H9 (cell line): ENCODE measurements at regions not wholly inside any gene's neighbourhood (a gene's known extent, or its start where the extent isn't known, plus 50 kb on each side); places are given as distances from the start of the nearest gene placed in this dataset.

Experiments used
- DNase-seq: peaks from one replicate; pipeline ENCODE4 v3.0.0-alpha.2; 2017
- H2AFZ ChIP-seq: one replicate; pipeline ENCODE4 v1.6.1; 2013; ENCODE audit warnings: mild to moderate bottlenecking, low read length, control low read depth, moderate library complexity
- H2AK5ac ChIP-seq: 2 replicates; pipeline ENCODE4 v1.6.1; 2013; ENCODE audit warnings: low read length, control low read depth, mixed read lengths; ENCODE audit not compliant: insufficient read length
- H2BK120ac ChIP-seq: one replicate; pipeline ENCODE4 v1.6.1; 2013; ENCODE audit warnings: low read depth, mild to moderate bottlenecking, low read length, control low read depth, inconsistent platforms; ENCODE audit not compliant: poor library complexity, severe bottlenecking
- H2BK12ac ChIP-seq: 2 replicates; pipeline ENCODE4 v1.6.1; 2013; ENCODE audit warnings: low read length, control low read depth, mixed read lengths, low read depth; ENCODE audit not compliant: insufficient read length
- H2BK15ac ChIP-seq: 2 replicates; pipeline ENCODE4 v1.6.1; 2013; ENCODE audit warnings: low read depth, low read length, control low read depth
- H2BK20ac ChIP-seq: one replicate; pipeline ENCODE4 v1.6.1; 2013; ENCODE audit warnings: low read depth, mild to moderate bottlenecking, low read length, control low read depth, inconsistent platforms; ENCODE audit not compliant: poor library complexity, severe bottlenecking
- H2BK5ac ChIP-seq: 2 replicates; pipeline ENCODE4 v1.6.1; 2013; ENCODE audit warnings: low read length, control low read depth, mixed read lengths; ENCODE audit not compliant: insufficient read length
- H3K14ac ChIP-seq: 2 replicates; pipeline ENCODE4 v1.6.1; 2013; ENCODE audit warnings: low read length, control low read depth; ENCODE audit not compliant: insufficient read depth
- H3K18ac ChIP-seq: 2 replicates; pipeline ENCODE4 v1.6.1; 2013; ENCODE audit warnings: low read depth, mild to moderate bottlenecking, mixed read lengths, low read length, control low read depth; ENCODE audit not compliant: insufficient read length
- H3K23ac ChIP-seq: 2 replicates; pipeline ENCODE4 v1.6.1; 2013; ENCODE audit warnings: low read length, control low read depth, mixed read lengths, low read depth; ENCODE audit not compliant: insufficient read length
- H3K23me2 ChIP-seq: 2 replicates; pipeline ENCODE4 v1.6.1; 2013; ENCODE audit warnings: low read depth, mild to moderate bottlenecking, mixed read lengths, low read length, control low read depth; ENCODE audit not compliant: insufficient read length, poor library complexity, severe bottlenecking
- H3K27ac ChIP-seq: 2 replicates; pipeline ENCODE4 v1.5.1; 2013; ENCODE audit warnings: low read length, control low read depth, mixed read lengths, low read depth; ENCODE audit not compliant: insufficient read length
- H3K27me3 ChIP-seq: 2 replicates; pipeline ENCODE4 v1.6.1; 2013; ENCODE audit warnings: low read length, control low read depth, inconsistent platforms; ENCODE audit not compliant: insufficient read depth
- H3K4ac ChIP-seq: 2 replicates; pipeline ENCODE4 v1.6.1; 2013; ENCODE audit warnings: low read depth, mild to moderate bottlenecking, control low read depth, inconsistent platforms, low read length, moderate library complexity
- H3K4me1 ChIP-seq: 2 replicates; pipeline ENCODE4 v1.6.1; 2013; ENCODE audit warnings: low read length, control low read depth, inconsistent platforms; ENCODE audit not compliant: insufficient read depth
- H3K4me2 ChIP-seq: 2 replicates; pipeline ENCODE4 v1.6.1; 2013; ENCODE audit warnings: low read length, control low read depth, mixed read lengths; ENCODE audit not compliant: insufficient read length, insufficient read depth
- H3K56ac ChIP-seq: 2 replicates; pipeline ENCODE4 v1.6.1; 2013; ENCODE audit warnings: low read depth, mild to moderate bottlenecking, mixed read lengths, low read length, control low read depth; ENCODE audit not compliant: insufficient read length
- H3K79me1 ChIP-seq: 2 replicates; pipeline ENCODE4 v1.6.1; 2013; ENCODE audit warnings: low read depth, mild to moderate bottlenecking, moderate library complexity, low read length, control low read depth, inconsistent platforms; ENCODE audit not compliant: insufficient read depth, poor library complexity, severe bottlenecking
- H3K79me2 ChIP-seq: 2 replicates; pipeline ENCODE4 v1.6.1; 2013; ENCODE audit warnings: low read length, control low read depth, inconsistent platforms; ENCODE audit not compliant: insufficient read depth
- H3K9ac ChIP-seq: 2 replicates; pipeline ENCODE4 v1.6.1; 2013; ENCODE audit warnings: low read length, control low read depth, mixed read lengths; ENCODE audit not compliant: insufficient read length; ENCODE audit errors: extremely low read depth
- H3K9me3 ChIP-seq: one replicate; pipeline ENCODE4 v1.6.1; 2013; ENCODE audit warnings: low read depth, low read length, inconsistent platforms; ENCODE audit not compliant: control insufficient read depth
- H3T11ph ChIP-seq: one replicate; pipeline ENCODE4 v1.6.1; 2013; ENCODE audit warnings: mild to moderate bottlenecking, low read length, control low read depth, inconsistent platforms
- H4K20me1 ChIP-seq: one replicate; pipeline ENCODE4 v1.6.1; 2013; ENCODE audit not compliant: control insufficient read depth, insufficient read length, insufficient read depth
- H4K5ac ChIP-seq: 2 replicates; pipeline ENCODE4 v1.6.1; 2013; ENCODE audit warnings: low read depth, mild to moderate bottlenecking, mixed read lengths, low read length, control low read depth; ENCODE audit not compliant: insufficient read length
- H4K8ac ChIP-seq: replicated peaks from 2 replicates; pipeline ENCODE4 v1.6.1; 2013; ENCODE audit warnings: low read length, control low read depth, mixed read lengths, low read depth; ENCODE audit not compliant: insufficient read length
- H4K91ac ChIP-seq: 2 replicates; pipeline ENCODE4 v1.6.1; 2013; ENCODE audit warnings: low read depth, mild to moderate bottlenecking, moderate library complexity, mixed read lengths, low read length, control low read depth; ENCODE audit not compliant: insufficient read length
- H3K27ac Mint-ChIP-seq, 3 experiments: 2 replicates in 2 of 3; 3 replicates in 1 of 3; pipeline ENCODE4 v1.8.0; 2020 to 2021; ENCODE audit warnings: mixed read lengths in 3 of 3, mild to moderate bottlenecking in 1 of 3, moderate library complexity in 1 of 3
- H3K27me3 Mint-ChIP-seq: 2 replicates; pipeline ENCODE4 v1.8.0; 2021; ENCODE audit warnings: low read depth, mild to moderate bottlenecking, moderate library complexity, mixed read lengths
- H3K36me3 Mint-ChIP-seq, 3 experiments: 2 replicates in 2 of 3; 3 replicates in 1 of 3; pipeline ENCODE4 v1.8.0; 2020 to 2021; ENCODE audit warnings: low read depth in 3 of 3, mixed read lengths in 3 of 3; ENCODE audit not compliant: insufficient read depth in 1 of 3
- H3K4me1 Mint-ChIP-seq, 2 experiments: 2 replicates each; pipeline ENCODE4 v1.8.0; 2020; ENCODE audit warnings: mixed read lengths in 2 of 2
- H3K4me3 Mint-ChIP-seq, 2 experiments: 2 replicates in 1 of 2; 3 replicates in 1 of 2; pipeline ENCODE4 v1.8.0; 2020 to 2021; ENCODE audit warnings: mild to moderate bottlenecking in 2 of 2, mixed read lengths in 2 of 2, moderate library complexity in 1 of 2
- H3K9me3 Mint-ChIP-seq, 2 experiments: 2 replicates in 1 of 2; 3 replicates in 1 of 2; pipeline ENCODE4 v1.8.0; 2020; ENCODE audit warnings: mild to moderate bottlenecking in 2 of 2, mixed read lengths in 2 of 2, moderate library complexity in 1 of 2
- WGBS: extraction: QIAGEN DNeasy Blood & Tissue Kit; methylation state at CpG from one replicate; pipeline ENCODE4 v1.1.7; 2013; ENCODE audit warnings: missing lambda C conversion rate, low lambda C conversion rate, mixed read lengths; ENCODE audit not compliant: insufficient read length; ENCODE audit errors: extremely low coverage; 5-methylcytosine and 5-hydroxymethylcytosine counted together
- TF ChIP-seq, protein P1 (sequence below): fragments of 200-600 bp; sonication (generic); conservative IDR thresholded peaks from 3 replicates; pipeline ENCODE4 v1.8.0; 2021; ENCODE audit warnings: antibody characterized with exemption, mild to moderate bottlenecking

DNA sequence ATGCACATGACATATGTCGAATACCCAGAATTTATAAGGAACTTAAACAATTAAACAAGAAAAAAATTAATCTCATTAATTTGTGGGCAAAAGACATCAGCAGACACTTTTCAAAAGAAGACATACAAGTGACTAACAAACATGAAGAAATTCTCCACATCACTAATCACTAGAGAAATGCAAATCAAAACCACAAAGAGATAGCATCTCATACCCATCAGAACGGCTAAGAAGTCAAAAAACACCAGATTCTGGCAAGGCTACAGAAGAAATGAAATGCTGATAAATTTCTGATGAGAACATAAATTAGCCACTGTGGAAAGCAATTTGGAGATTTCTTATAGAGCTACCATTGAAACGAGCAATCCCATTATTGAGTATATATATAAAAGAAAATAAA lies 210.6 kb upstream of the LUZP2 start:
- H2BK5ac ChIP-seq, result no peak overlapping the region
- TF ChIP-seq, protein P1, sequence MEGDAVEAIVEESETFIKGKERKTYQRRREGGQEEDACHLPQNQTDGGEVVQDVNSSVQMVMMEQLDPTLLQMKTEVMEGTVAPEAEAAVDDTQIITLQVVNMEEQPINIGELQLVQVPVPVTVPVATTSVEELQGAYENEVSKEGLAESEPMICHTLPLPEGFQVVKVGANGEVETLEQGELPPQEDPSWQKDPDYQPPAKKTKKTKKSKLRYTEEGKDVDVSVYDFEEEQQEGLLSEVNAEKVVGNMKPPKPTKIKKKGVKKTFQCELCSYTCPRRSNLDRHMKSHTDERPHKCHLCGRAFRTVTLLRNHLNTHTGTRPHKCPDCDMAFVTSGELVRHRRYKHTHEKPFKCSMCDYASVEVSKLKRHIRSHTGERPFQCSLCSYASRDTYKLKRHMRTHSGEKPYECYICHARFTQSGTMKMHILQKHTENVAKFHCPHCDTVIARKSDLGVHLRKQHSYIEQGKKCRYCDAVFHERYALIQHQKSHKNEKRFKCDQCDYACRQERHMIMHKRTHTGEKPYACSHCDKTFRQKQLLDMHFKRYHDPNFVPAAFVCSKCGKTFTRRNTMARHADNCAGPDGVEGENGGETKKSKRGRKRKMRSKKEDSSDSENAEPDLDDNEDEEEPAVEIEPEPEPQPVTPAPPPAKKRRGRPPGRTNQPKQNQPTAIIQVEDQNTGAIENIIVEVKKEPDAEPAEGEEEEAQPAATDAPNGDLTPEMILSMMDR, result no peak
- peaks cover 0 to 5% (median 2%) of the 10 kb centered on the region in 3 experiments; a peak in 2 of 7 replicates for H3K36me3 Mint-ChIP-seq
- no peak overlapping the region for H3K18ac ChIP-seq
- H3K4me3 Mint-ChIP-seq, result no peak overlapping the region
- no peak overlapping the region for H3K4me2 ChIP-seq
- H3K9me3 ChIP-seq, result no peaks in the 10 kb centered on the region
- H3K27ac Mint-ChIP-seq, result no peak overlapping the region
- no peak overlapping the region for H3K56ac ChIP-seq
- H3K4me1 ChIP-seq, result no peaks in the 10 kb centered on the region
- no peak overlapping the region for H2BK12ac ChIP-seq
- H3K4me1 Mint-ChIP-seq, result no peaks in the 10 kb centered on the region
- H3K23ac ChIP-seq, result no peak overlapping the region
- H3K4ac ChIP-seq, result no peak overlapping the region
- H3K9ac ChIP-seq, result no peak overlapping the region
- peaks cover 13% of the 10 kb centered on the region in 2 experiments for H3K9me3 Mint-ChIP-seq
- no peak overlapping the region for H4K5ac ChIP-seq
- H3K27ac ChIP-seq, result no peak overlapping the region
- H4K8ac ChIP-seq, result no peak overlapping the region
- H3K79me1 ChIP-seq, result no peaks in the 10 kb centered on the region
- H2AFZ ChIP-seq, result no peak overlapping the region
- WGBS, result no CpG with 5 or more reads among the region's 3 CpGs
- DNase-seq, result no peak
- no peaks in the 10 kb centered on the region for H3K27me3 Mint-ChIP-seq
- H3K23me2 ChIP-seq, result no peaks in the 10 kb centered on the region
- H3K79me2 ChIP-seq, result no peaks in the 10 kb centered on the region
- H4K91ac ChIP-seq, result no peak overlapping the region
- no peaks in the 10 kb centered on the region for H3K27me3 ChIP-seq
- H2BK15ac ChIP-seq, result no peak overlapping the region
- H4K20me1 ChIP-seq, result no peaks in the 10 kb centered on the region
- H3K14ac ChIP-seq, result no peak overlapping the region
- H2BK120ac ChIP-seq, result no peak overlapping the region
- H2BK20ac ChIP-seq, result no peak overlapping the region
- H3T11ph ChIP-seq, result no peak overlapping the region
- no peak overlapping the region for H2AK5ac ChIP-seq
